ENCODE measurements at regions not wholly inside any gene's neighbourhood (a gene's known extent, or its start where the extent isn't known, plus 50 kb on each side); places are given as distances from the start of the nearest gene placed in this dataset.

- intact Hi-C loops (cut with DNase I; ENCODE audit: low total_unique reads) = no loop called here
- H3K27me3 ChIP-seq = peaks cover 0 to 9% (median 0%) of the 10 kb centered on the region in 3 donors
- 59 to 64% (median 62%) methylated on average over 3 of the region's 3 CpGs for WGBS, 5 donors
- no peak for DNase-seq
- no peak for TF ChIP-seq EP300 (IDR thresholded peaks at IDR 0.05)
- TF ChIP-seq, protein P1, sequence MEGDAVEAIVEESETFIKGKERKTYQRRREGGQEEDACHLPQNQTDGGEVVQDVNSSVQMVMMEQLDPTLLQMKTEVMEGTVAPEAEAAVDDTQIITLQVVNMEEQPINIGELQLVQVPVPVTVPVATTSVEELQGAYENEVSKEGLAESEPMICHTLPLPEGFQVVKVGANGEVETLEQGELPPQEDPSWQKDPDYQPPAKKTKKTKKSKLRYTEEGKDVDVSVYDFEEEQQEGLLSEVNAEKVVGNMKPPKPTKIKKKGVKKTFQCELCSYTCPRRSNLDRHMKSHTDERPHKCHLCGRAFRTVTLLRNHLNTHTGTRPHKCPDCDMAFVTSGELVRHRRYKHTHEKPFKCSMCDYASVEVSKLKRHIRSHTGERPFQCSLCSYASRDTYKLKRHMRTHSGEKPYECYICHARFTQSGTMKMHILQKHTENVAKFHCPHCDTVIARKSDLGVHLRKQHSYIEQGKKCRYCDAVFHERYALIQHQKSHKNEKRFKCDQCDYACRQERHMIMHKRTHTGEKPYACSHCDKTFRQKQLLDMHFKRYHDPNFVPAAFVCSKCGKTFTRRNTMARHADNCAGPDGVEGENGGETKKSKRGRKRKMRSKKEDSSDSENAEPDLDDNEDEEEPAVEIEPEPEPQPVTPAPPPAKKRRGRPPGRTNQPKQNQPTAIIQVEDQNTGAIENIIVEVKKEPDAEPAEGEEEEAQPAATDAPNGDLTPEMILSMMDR (IDR thresholded peaks at IDR 0.05) = no peak
- TF ChIP-seq POLR2A (IDR thresholded peaks at IDR 0.05) = no peak
- TF ChIP-seq POLR2AphosphoS5 (IDR thresholded peaks at IDR 0.05) = no peak
- H3K36me3 ChIP-seq = no peaks in the 10 kb centered on the region
- H3K9me3 ChIP-seq = peaks cover 0 to 6% (median 0%) of the 10 kb centered on the region in 4 donors
- no peaks in the 10 kb centered on the region for H3K4me1 ChIP-seq
- no peak overlapping the region for H3K4me3 ChIP-seq
- H3K27ac ChIP-seq = no peak overlapping the region
Measured at GRCh38 chr7:96534221-96534620, 175.4 kb downstream of the SEM1 start.

- TF ChIP-seq, protein P1 (IDR thresholded peaks at IDR 0.05) = no peak
- Histone ChIP-seq H3K9me3 (no peaks in the 10 kb centered on the region), H3K27ac (no peak overlapping the region), H3K27me3 (peaks cover 0 to 9% (median 0%) of the 10 kb centered on the region in 3 donors), H3K36me3 (no peaks in the 10 kb centered on the region), H3K4me3 (no peak overlapping the region), H3K4me1 (no peaks in the 10 kb centered on the region)
- peak in 1 of 2 donors; percentile 7 for DNase-seq
- WGBS, 5 donors = 68 to 87% (median 79%) methylated on average over 2 of the region's 2 CpGs
- intact Hi-C loops (cut with DNase I; ENCODE audit: low total_unique reads) = no loop called here
Measured at GRCh38 chr7:96532428-96532935, 177.2 kb downstream of the SEM1 start.

- Histone ChIP-seq H3K4me3 (no peak overlapping the region), H3K36me3 (no peaks in the 10 kb centered on the region), H3K27ac (no peak overlapping the region), H3K27me3 (peaks cover 0 to 9% (median 0%) of the 10 kb centered on the region in 3 donors), H3K4me1 (no peaks in the 10 kb centered on the region), H3K9me3 (no peaks in the 10 kb centered on the region)
- WGBS, 5 donors = 74 to 85% (median 79%) methylated on average over 1 of the region's 1 CpG
- DNase-seq = no peak
- intact Hi-C loops (cut with DNase I; ENCODE audit: low total_unique reads) = no loop called here
- no peak for TF ChIP-seq POLR2A (IDR thresholded peaks at IDR 0.05)
- TF ChIP-seq, protein P1 (IDR thresholded peaks at IDR 0.05) = no peak
- TF ChIP-seq POLR2AphosphoS5 (IDR thresholded peaks at IDR 0.05) = no peak
- no peak for TF ChIP-seq EP300 (IDR thresholded peaks at IDR 0.05)
Measured at GRCh38 chr7:96531331-96531730, 178.3 kb downstream of the SEM1 start.

- Histone ChIP-seq H3K4me3 (no peak overlapping the region), H3K27me3 (peaks cover 0 to 9% (median 0%) of the 10 kb centered on the region in 3 donors), H3K9me3 (no peaks in the 10 kb centered on the region), H3K36me3 (no peaks in the 10 kb centered on the region), H3K27ac (no peak overlapping the region), H3K4me1 (no peaks in the 10 kb centered on the region)
- TF ChIP-seq, protein P1 (IDR thresholded peaks at IDR 0.05) = no peak
- TF ChIP-seq POLR2AphosphoS5 (IDR thresholded peaks at IDR 0.05) (no peak), POLR2A (IDR thresholded peaks at IDR 0.05) (no peak), EP300 (IDR thresholded peaks at IDR 0.05) (no peak)
- 85 to 97% (median 93%) methylated on average over 1 of the region's 1 CpG for WGBS, 5 donors
- DNase-seq = no peak
- intact Hi-C loops (cut with DNase I; ENCODE audit: low total_unique reads) = no loop called here
Measured at GRCh38 chr7:96530786-96531185, 178.9 kb downstream of the SEM1 start.

Measured in stomach (tissue), 8 donors.